Fibroblast of lung (primary cell): ENCODE measurements at regions not wholly inside any gene's neighbourhood (a gene's known extent, or its start where the extent isn't known, plus 50 kb on each side); places are given as distances from the start of the nearest gene placed in this dataset.

Experiments used
- DNase-seq, 2 donors: peaks; one replicate each; pipeline versions ENCODE4 v3.0.0 to v3.0.0-alpha.2; 2010; ENCODE audit warnings: low read depth in 2 of 2
- H2AFZ ChIP-seq: 2 replicates; pipeline ENCODE4 v1.5.1; 2012; ENCODE audit warnings: low read length, control low read depth, inconsistent platforms
- H3K27ac ChIP-seq: 2 replicates; pipeline ENCODE4 v1.5.1; 2011; ENCODE audit warnings: low read length, control low read depth; ENCODE audit not compliant: insufficient read depth
- H3K27me3 ChIP-seq: 2 replicates; pipeline ENCODE4 v1.5.1; 2011; ENCODE audit warnings: mild to moderate bottlenecking, low read length; ENCODE audit not compliant: control insufficient read depth, insufficient read depth
- H3K36me3 ChIP-seq: 2 replicates; pipeline ENCODE4 v1.5.1; 2011; ENCODE audit warnings: low read length; ENCODE audit not compliant: control insufficient read depth, insufficient read depth
- H3K4me1 ChIP-seq: 2 replicates; pipeline ENCODE4 v1.5.1; 2011; ENCODE audit warnings: low read length; ENCODE audit not compliant: control insufficient read depth, insufficient read depth; ENCODE audit errors: extremely low read depth
- H3K4me2 ChIP-seq: 2 replicates; pipeline ENCODE4 v1.5.1; 2011; ENCODE audit warnings: low read length, control low read depth; ENCODE audit not compliant: insufficient read depth; ENCODE audit errors: extremely low read depth
- H3K4me3 ChIP-seq, 4 experiments: fragments of 200-600 bp in 1 of 4; sonication (generic) in 1 of 4; replicated peaks in 1 of 4; 2 replicates each; pipeline ENCODE4 v1.5.1; 2011 to 2016; ENCODE audit warnings: low read length in 4 of 4, low read depth in 3 of 4, mild to moderate bottlenecking in 3 of 4, control low read depth in 2 of 4, inconsistent platforms in 1 of 4, mixed read lengths in 1 of 4; ENCODE audit not compliant: insufficient read depth in 1 of 4; ENCODE audit errors: control extremely low read depth in 1 of 4
- H3K79me2 ChIP-seq: 2 replicates; pipeline ENCODE4 v1.5.1; 2012; ENCODE audit warnings: mild to moderate bottlenecking, low read length, inconsistent platforms; ENCODE audit not compliant: control insufficient read depth, insufficient read depth
- H3K9ac ChIP-seq: 2 replicates; pipeline ENCODE4 v1.5.1; 2011; ENCODE audit warnings: mild to moderate bottlenecking, low read length, control low read depth; ENCODE audit not compliant: insufficient read depth
- H3K9me3 ChIP-seq: 2 replicates; pipeline ENCODE4 v1.5.1; 2012; ENCODE audit warnings: low read depth, low read length; ENCODE audit not compliant: control insufficient read depth, insufficient read depth
- H4K20me1 ChIP-seq: 2 replicates; pipeline ENCODE4 v1.5.1; 2011; ENCODE audit warnings: low read length; ENCODE audit not compliant: control insufficient read depth, insufficient read depth; ENCODE audit errors: extremely low read depth
- CTCF ChIP-seq, 2 donors: IDR thresholded peaks in 1 of 2; conservative IDR thresholded peaks in 1 of 2; 1 replicate in 1 of 2; 2 replicates in 1 of 2; pipeline ENCODE4 v1.5.1; 2011 to 2012; ENCODE audit warnings: low read length in 2 of 2, control low read depth in 1 of 2, inconsistent platforms in 1 of 2, low read depth in 1 of 2, mild to moderate bottlenecking in 1 of 2
- EZH2 ChIP-seq: IDR thresholded peaks from 2 replicates; pipeline ENCODE4 v1.5.1; 2012; ENCODE audit warnings: low read length, control low read depth, mild to moderate bottlenecking; ENCODE audit errors: missing control alignments

DNA sequence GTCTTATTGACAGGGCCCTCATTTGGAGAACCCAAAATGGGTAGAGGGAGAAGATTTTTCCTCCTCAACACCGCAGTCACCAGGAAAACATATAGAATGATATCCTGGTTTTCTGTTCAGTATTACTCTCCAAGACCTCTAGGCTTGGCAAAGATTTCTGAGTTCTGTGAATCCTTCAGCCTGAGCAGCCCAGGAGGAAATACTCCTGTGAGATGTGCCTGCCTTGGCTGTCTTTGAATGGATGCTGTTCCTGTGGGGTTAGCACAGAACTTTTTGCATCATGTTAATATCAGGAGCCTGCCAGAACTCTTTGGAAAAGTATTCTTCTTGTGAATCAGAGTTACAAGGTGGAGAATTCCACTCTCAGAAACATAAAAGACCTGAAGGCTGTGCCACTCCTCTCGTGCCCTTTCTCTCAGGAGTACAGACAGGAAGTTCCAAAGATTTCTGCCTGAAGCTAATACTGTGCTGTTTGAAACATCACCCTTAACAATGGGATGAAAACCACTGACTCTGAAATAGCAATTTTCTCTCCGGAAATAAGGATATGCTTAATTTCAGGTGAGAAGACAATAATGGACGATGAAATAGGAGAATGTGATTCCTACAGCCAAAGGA is 520.1 kb upstream of the NBEA start:
- no peak for DNase-seq
- H2AFZ ChIP-seq, result no peak overlapping the region
- no peak overlapping the region for H3K9ac ChIP-seq
- H3K79me2 ChIP-seq, result no peaks in the 10 kb centered on the region
- H3K4me3 ChIP-seq, result no peak overlapping the region
- H3K4me1 ChIP-seq, result no peaks in the 10 kb centered on the region
- H3K27ac ChIP-seq, result no peak overlapping the region
- no peaks in the 10 kb centered on the region for H4K20me1 ChIP-seq
- H3K27me3 ChIP-seq, result no peaks in the 10 kb centered on the region
- H3K9me3 ChIP-seq, result no peaks in the 10 kb centered on the region
- TF ChIP-seq CTCF (conservative IDR thresholded peaks at IDR 0.05 in 1 of 2, IDR thresholded peaks at IDR 0.05 in 1 of 2; ENCODE audit: low read depth in 1 of 2, low read length in 2 of 2) (no peak), EZH2 (no peak)
- H3K4me2 ChIP-seq, result no peak overlapping the region
- no peaks in the 10 kb centered on the region for H3K36me3 ChIP-seq

- no peak for DNase-seq
- no peak overlapping the region for H3K9ac ChIP-seq
- no peak for TF ChIP-seq EZH2
- no peak for TF ChIP-seq CTCF (conservative IDR thresholded peaks at IDR 0.05 in 1 of 2, IDR thresholded peaks at IDR 0.05 in 1 of 2; ENCODE audit: low read depth in 1 of 2, low read length in 2 of 2)
- H3K36me3 ChIP-seq, result no peaks in the 10 kb centered on the region
- no peaks in the 10 kb centered on the region for H3K9me3 ChIP-seq
- H3K4me1 ChIP-seq, result no peaks in the 10 kb centered on the region
- H3K4me2 ChIP-seq, result no peak overlapping the region
- no peak overlapping the region for H2AFZ ChIP-seq
- no peaks in the 10 kb centered on the region for H4K20me1 ChIP-seq
- no peak overlapping the region for H3K27ac ChIP-seq
- H3K79me2 ChIP-seq, result no peaks in the 10 kb centered on the region
- H3K4me3 ChIP-seq, result no peak overlapping the region
- H3K27me3 ChIP-seq, result no peaks in the 10 kb centered on the region
These were observed 519.1 kb upstream of the NBEA start for GRCh38 chr13:34422956-34423355.

- Histone ChIP-seq H3K4me2 (no peak overlapping the region), H3K79me2 (no peaks in the 10 kb centered on the region), H3K4me3 (no peak overlapping the region), H3K9me3 (no peaks in the 10 kb centered on the region), H4K20me1 (no peaks in the 10 kb centered on the region), H3K4me1 (no peaks in the 10 kb centered on the region), H3K9ac (no peak overlapping the region), H3K27ac (no peak overlapping the region), H3K36me3 (no peaks in the 10 kb centered on the region), H2AFZ (no peak overlapping the region), H3K27me3 (no peaks in the 10 kb centered on the region)
- no peak for DNase-seq
- no peak for TF ChIP-seq CTCF (conservative IDR thresholded peaks at IDR 0.05 in 1 of 2, IDR thresholded peaks at IDR 0.05 in 1 of 2; ENCODE audit: low read depth in 1 of 2, low read length in 2 of 2)
- TF ChIP-seq EZH2, result no peak
These were observed 516.6 kb upstream of the NBEA start for GRCh38 chr13:34425327-34425949.
